Lower lobe of right lung (tissue), 2 donors: ENCODE measurements at regions not wholly inside any gene's neighbourhood (a gene's known extent, or its start where the extent isn't known, plus 50 kb on each side); places are given as distances from the start of the nearest gene placed in this dataset.

ENCODE experiments used
- ATAC-seq, 2 donors: fragments of 200-7000 bp; cut with Tn5 transposase; one replicate each; pipeline ENCODE4 v1.9.1; 2020 to 2022; ENCODE audit warnings: mild to moderate bottlenecking in 2 of 2, moderate library complexity in 2 of 2
- DNase-seq: peaks from one replicate; pipeline ENCODE4 v3.0.0-alpha.2; 2020
- H3K27ac ChIP-seq: fragments of 200-600 bp; one replicate; pipeline ENCODE4 v1.8.0; 2022
- H3K27me3 ChIP-seq: fragments of 200-600 bp; one replicate; pipeline ENCODE4 v1.8.0; 2022; ENCODE audit warnings: low read depth
- H3K36me3 ChIP-seq: fragments of 200-600 bp; one replicate; pipeline ENCODE4 v1.8.0; 2022; ENCODE audit warnings: mild to moderate bottlenecking
- H3K4me1 ChIP-seq: fragments of 200-600 bp; one replicate; pipeline ENCODE4 v1.8.0; 2022
- H3K4me3 ChIP-seq: fragments of 200-600 bp; one replicate; pipeline ENCODE4 v1.8.0; 2022; ENCODE audit warnings: mild to moderate bottlenecking
- H3K9me3 ChIP-seq: fragments of 200-600 bp; one replicate; pipeline ENCODE4 v1.8.0; 2022
- intact Hi-C: fragments of 100-400 bp; cut with DNase I; formaldehyde crosslinking; loops from one replicate; pipeline ENCODE4 v1.11.0; 2022
- TF ChIP-seq, protein P1 (sequence below): fragments of 200-600 bp; IDR thresholded peaks from one replicate; pipeline ENCODE4 v1.8.0; 2022; ENCODE audit warnings: antibody characterized with exemption, mild to moderate bottlenecking
- donor health status: DM: no; HTN: yes; CAD: no; lungs with severe emphysema.

- Histone ChIP-seq H3K36me3 (no peaks in the 10 kb centered on the region), H3K9me3 (no peaks in the 10 kb centered on the region), H3K27ac (no peak overlapping the region), H3K4me1 (no peaks in the 10 kb centered on the region), H3K4me3 (no peak overlapping the region), H3K27me3 (no peaks in the 10 kb centered on the region)
- TF ChIP-seq, protein P1, sequence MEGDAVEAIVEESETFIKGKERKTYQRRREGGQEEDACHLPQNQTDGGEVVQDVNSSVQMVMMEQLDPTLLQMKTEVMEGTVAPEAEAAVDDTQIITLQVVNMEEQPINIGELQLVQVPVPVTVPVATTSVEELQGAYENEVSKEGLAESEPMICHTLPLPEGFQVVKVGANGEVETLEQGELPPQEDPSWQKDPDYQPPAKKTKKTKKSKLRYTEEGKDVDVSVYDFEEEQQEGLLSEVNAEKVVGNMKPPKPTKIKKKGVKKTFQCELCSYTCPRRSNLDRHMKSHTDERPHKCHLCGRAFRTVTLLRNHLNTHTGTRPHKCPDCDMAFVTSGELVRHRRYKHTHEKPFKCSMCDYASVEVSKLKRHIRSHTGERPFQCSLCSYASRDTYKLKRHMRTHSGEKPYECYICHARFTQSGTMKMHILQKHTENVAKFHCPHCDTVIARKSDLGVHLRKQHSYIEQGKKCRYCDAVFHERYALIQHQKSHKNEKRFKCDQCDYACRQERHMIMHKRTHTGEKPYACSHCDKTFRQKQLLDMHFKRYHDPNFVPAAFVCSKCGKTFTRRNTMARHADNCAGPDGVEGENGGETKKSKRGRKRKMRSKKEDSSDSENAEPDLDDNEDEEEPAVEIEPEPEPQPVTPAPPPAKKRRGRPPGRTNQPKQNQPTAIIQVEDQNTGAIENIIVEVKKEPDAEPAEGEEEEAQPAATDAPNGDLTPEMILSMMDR, result no peak
- intact Hi-C loops, result no loop called here
- ATAC-seq (no peak), DNase-seq (no peak)
Observed at GRCh38 chr9:16925426-16925825, 55.0 kb upstream of the BNC2 start.

DNA sequence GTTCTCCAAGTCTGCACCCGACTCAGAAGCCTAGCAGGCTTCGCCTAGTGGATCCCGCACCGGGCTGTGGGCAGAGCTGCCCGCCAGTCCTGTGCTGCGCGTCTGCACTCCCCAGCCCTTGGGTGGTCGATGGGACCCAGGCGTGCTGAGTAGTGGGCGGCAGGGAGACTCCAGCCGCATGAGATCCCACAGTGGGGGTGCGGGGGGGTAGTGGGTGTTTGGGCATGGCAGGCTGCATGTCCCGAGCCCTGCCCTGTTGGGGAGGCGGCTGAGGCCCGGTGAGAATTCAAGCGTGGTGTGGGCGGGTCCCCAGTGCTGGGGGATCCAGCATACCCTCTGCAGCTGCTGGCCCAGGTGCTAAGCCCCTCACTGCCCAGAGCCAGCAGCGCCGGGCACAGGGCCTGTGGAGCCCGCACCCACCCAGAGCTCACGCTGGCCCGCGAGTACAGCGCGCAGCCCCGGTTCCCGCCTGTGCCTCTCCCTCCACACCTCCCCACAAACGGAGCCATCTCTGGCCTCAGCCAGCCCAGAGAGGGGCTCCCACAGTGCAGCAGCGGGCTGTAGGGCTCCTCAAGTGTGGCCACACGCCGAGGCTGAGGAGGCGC lies 53.9 kb upstream of the BNC2 start:
- no peaks in the 10 kb centered on the region for H3K27me3 ChIP-seq
- intact Hi-C loops, result no loop called here
- TF ChIP-seq, protein P1, result no peak
- no peaks in the 10 kb centered on the region for H3K36me3 ChIP-seq
- no peak for DNase-seq
- ATAC-seq, result peak in 1 of 2 donors; percentile 21
- H3K4me1 ChIP-seq, result no peaks in the 10 kb centered on the region
- no peaks in the 10 kb centered on the region for H3K9me3 ChIP-seq
- H3K27ac ChIP-seq, result no peak overlapping the region
- H3K4me3 ChIP-seq, result no peak overlapping the region

DNA sequence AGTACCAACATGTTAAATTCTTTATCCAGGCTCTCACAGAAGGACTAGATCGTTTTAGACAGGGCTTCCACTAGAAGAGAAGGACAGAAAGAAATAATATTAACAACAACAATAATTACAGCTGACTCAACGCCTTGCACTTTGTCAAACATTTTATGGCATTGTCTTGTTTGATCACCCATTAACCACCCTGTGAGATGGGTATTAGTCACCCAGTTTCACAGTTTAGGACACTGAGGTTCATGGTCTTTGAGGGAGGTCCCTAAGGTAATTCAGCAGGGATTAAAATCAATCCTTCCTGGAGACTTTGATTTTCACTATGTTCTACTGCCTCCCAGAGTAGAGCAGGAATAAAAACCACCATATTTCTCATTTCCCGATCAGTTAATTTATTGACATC lies 51.4 kb upstream of the BNC2 start:
- Histone ChIP-seq H3K4me3 (no peak overlapping the region), H3K36me3 (no peaks in the 10 kb centered on the region), H3K4me1 (no peaks in the 10 kb centered on the region), H3K27me3 (no peaks in the 10 kb centered on the region), H3K9me3 (no peaks in the 10 kb centered on the region), H3K27ac (no peak overlapping the region)
- intact Hi-C loops, result no loop called here
- TF ChIP-seq, protein P1, result no peak
- ATAC-seq (no peak), DNase-seq (no peak)
